ENCODE measurements at regions not wholly inside any gene's neighbourhood (a gene's known extent, or its start where the extent isn't known, plus 50 kb on each side); places are given as distances from the start of the nearest gene placed in this dataset.
A peak's percentile ranks its signal among the peaks of the same experiment; 100 is the strongest.

- TF ChIP-seq CTCF (IDR thresholded peaks at IDR 0.05): no peak
- no peak for TF ChIP-seq POLR2A (IDR thresholded peaks at IDR 0.05)
- Histone ChIP-seq H3K4me3 (replicated peaks in 1 of 3) (no peak overlapping the region), H3K27me3 (no peaks in the 10 kb centered on the region), H3K9me3 (no peaks in the 10 kb centered on the region), H3K4me1 (peaks cover 0 to 4% of the 10 kb centered on the region in 2 donors), H3K27ac (no peak overlapping the region), H3K36me3 (no peaks in the 10 kb centered on the region)
- intact Hi-C loops (cut with DNase I): no loop called here
- peak; percentile 2 to 6 for DNase-seq
- 58 to 62% methylated on average over 5 of the region's 5 CpGs for WGBS, 2 donors
Observed at GRCh38 chr5:75993643-75994520, 89.3 kb upstream of the SV2C start.

GRCh38 chr5:75993183-75993582 lies 90.0 kb upstream of the SV2C start:
- peak; percentile 3 to 24 for DNase-seq
- no peak for TF ChIP-seq CTCF (IDR thresholded peaks at IDR 0.05)
- TF ChIP-seq POLR2A (IDR thresholded peaks at IDR 0.05): no peak
- no peak overlapping the region for H3K4me3 ChIP-seq (replicated peaks in 1 of 3)
- no peak overlapping the region for H3K27ac ChIP-seq
- WGBS, 2 donors: 40 to 45% methylated on average over 6 of the region's 6 CpGs
- peaks cover 0 to 4% of the 10 kb centered on the region in 2 donors for H3K4me1 ChIP-seq
- H3K36me3 ChIP-seq: no peaks in the 10 kb centered on the region
- no peaks in the 10 kb centered on the region for H3K9me3 ChIP-seq
- intact Hi-C loops (cut with DNase I): no loop called here
- no peaks in the 10 kb centered on the region for H3K27me3 ChIP-seq

GRCh38 chr5:75992753-75993152 lies 90.4 kb upstream of the SV2C start:
- no peak overlapping the region for H3K4me3 ChIP-seq (replicated peaks in 1 of 3)
- no peaks in the 10 kb centered on the region for H3K9me3 ChIP-seq
- TF ChIP-seq POLR2A (IDR thresholded peaks at IDR 0.05): no peak
- no peak for TF ChIP-seq CTCF (IDR thresholded peaks at IDR 0.05)
- H3K27ac ChIP-seq: no peak overlapping the region
- intact Hi-C loops (cut with DNase I): no loop called here
- peaks cover 0 to 4% of the 10 kb centered on the region in 2 donors for H3K4me1 ChIP-seq
- no peaks in the 10 kb centered on the region for H3K27me3 ChIP-seq
- no peak for DNase-seq
- H3K36me3 ChIP-seq: no peaks in the 10 kb centered on the region

- Histone ChIP-seq H3K4me1 (no peaks in the 10 kb centered on the region), H3K27me3 (no peaks in the 10 kb centered on the region), H3K9me3 (no peaks in the 10 kb centered on the region), H3K27ac (no peak overlapping the region), H3K4me3 (replicated peaks in 1 of 3) (no peak overlapping the region), H3K36me3 (no peaks in the 10 kb centered on the region)
- DNase-seq: no peak
- 69 to 70% methylated on average over 3 of the region's 3 CpGs for WGBS, 2 donors
- intact Hi-C loops (cut with DNase I): no loop called here
- TF ChIP-seq CTCF (IDR thresholded peaks at IDR 0.05): no peak
- TF ChIP-seq POLR2A (IDR thresholded peaks at IDR 0.05): no peak
Observed at GRCh38 chr5:75985077-75985476, 98.1 kb upstream of the SV2C start.

- Histone ChIP-seq H3K36me3 (no peaks in the 10 kb centered on the region), H3K9me3 (no peaks in the 10 kb centered on the region), H3K4me1 (no peaks in the 10 kb centered on the region), H3K4me3 (replicated peaks in 1 of 3) (no peak overlapping the region), H3K27ac (no peak overlapping the region), H3K27me3 (no peaks in the 10 kb centered on the region)
- TF ChIP-seq CTCF (IDR thresholded peaks at IDR 0.05) (no peak), POLR2A (IDR thresholded peaks at IDR 0.05) (no peak)
- no peak for DNase-seq
- 90 to 92% methylated on average over 5 of the region's 5 CpGs for WGBS, 2 donors
- intact Hi-C loops (cut with DNase I): no loop called here
Observed at GRCh38 chr5:75975496-75975895, 107.7 kb upstream of the SV2C start.

Data from thyroid gland (tissue), 4 donors.